HL-60 (cell line): ENCODE measurements at regions not wholly inside any gene's neighbourhood (a gene's known extent, or its start where the extent isn't known, plus 50 kb on each side); places are given as distances from the start of the nearest gene placed in this dataset.

ENCODE experiments used
- DNase-seq, 2 experiments: peaks; one replicate each; pipeline ENCODE4 v3.0.0-alpha.2; 2010 to 2020; ENCODE audit warnings: low read depth in 1 of 2, low spot score in 1 of 2
- H3K27ac ChIP-seq: fragments of 250-450 bp; sonication (Bioruptor Pico); replicated peaks from 2 replicates; pipeline ENCODE4 v1.5.1; 2020; ENCODE audit warnings: mild to moderate bottlenecking, moderate library complexity
- H3K27me3 ChIP-seq: fragments of 250-450 bp; sonication (Bioruptor Pico); 2 replicates; pipeline ENCODE4 v1.5.1; 2021; ENCODE audit warnings: mild to moderate bottlenecking, moderate library complexity; ENCODE audit not compliant: insufficient read depth, poor library complexity, severe bottlenecking
- H3K4me3 ChIP-seq: replicated peaks from 2 replicates; pipeline ENCODE4 v1.5.1; 2011; ENCODE audit warnings: mild to moderate bottlenecking, control low read depth, low read length; ENCODE audit not compliant: insufficient read depth
- GABPA ChIP-seq: IDR thresholded peaks from 2 replicates; pipeline ENCODE4 v1.6.1; 2012; ENCODE audit warnings: low read depth
- POLR2AphosphoS5 ChIP-seq: IDR thresholded peaks from 2 replicates; pipeline ENCODE4 v1.6.1; 2012; ENCODE audit warnings: low read depth
- SPI1 ChIP-seq: IDR thresholded peaks from 2 replicates; pipeline ENCODE4 v1.6.1; 2012; ENCODE audit warnings: low read depth, mild to moderate bottlenecking, borderline replicate concordance
- TF ChIP-seq, protein P1 (sequence below): IDR thresholded peaks from one replicate; pipeline ENCODE4 v1.5.1; 2011; ENCODE audit warnings: low read length, control low read depth, inconsistent platforms; ENCODE audit not compliant: insufficient read depth
- TF ChIP-seq, protein P2 (sequence below): IDR thresholded peaks from 2 replicates; pipeline ENCODE4 v1.6.1; 2012; ENCODE audit warnings: low read depth; ENCODE audit not compliant: insufficient replicate concordance

DNA sequence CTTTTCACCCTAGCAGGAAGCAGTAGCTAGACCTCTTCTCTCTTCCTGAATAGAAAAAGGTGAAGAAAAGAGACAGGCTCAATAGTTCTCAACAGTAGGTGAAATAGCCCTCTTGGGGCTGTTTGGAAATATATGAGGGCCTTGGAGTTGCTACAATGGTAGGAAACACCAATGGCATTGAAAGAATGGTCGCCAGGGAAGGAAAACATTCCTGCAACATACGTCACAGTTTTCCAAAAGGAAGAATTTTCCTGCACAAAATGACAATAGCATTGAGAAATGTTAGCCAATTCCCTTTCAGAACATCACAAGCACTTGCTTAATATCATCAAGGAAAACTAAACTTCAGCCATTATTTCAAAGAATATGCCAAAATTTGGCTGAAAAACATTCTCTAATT is 484.5 kb downstream of the IGSF11 start:
- no peak overlapping the region for H3K4me3 ChIP-seq
- DNase-seq, result no peak
- no peak overlapping the region for H3K27ac ChIP-seq
- no peaks in the 10 kb centered on the region for H3K27me3 ChIP-seq
- TF ChIP-seq GABPA, result no peak
- no peak for TF ChIP-seq POLR2AphosphoS5
- TF ChIP-seq, protein P1, sequence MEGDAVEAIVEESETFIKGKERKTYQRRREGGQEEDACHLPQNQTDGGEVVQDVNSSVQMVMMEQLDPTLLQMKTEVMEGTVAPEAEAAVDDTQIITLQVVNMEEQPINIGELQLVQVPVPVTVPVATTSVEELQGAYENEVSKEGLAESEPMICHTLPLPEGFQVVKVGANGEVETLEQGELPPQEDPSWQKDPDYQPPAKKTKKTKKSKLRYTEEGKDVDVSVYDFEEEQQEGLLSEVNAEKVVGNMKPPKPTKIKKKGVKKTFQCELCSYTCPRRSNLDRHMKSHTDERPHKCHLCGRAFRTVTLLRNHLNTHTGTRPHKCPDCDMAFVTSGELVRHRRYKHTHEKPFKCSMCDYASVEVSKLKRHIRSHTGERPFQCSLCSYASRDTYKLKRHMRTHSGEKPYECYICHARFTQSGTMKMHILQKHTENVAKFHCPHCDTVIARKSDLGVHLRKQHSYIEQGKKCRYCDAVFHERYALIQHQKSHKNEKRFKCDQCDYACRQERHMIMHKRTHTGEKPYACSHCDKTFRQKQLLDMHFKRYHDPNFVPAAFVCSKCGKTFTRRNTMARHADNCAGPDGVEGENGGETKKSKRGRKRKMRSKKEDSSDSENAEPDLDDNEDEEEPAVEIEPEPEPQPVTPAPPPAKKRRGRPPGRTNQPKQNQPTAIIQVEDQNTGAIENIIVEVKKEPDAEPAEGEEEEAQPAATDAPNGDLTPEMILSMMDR, result no peak
- no peak for TF ChIP-seq SPI1
- TF ChIP-seq, protein P2, sequence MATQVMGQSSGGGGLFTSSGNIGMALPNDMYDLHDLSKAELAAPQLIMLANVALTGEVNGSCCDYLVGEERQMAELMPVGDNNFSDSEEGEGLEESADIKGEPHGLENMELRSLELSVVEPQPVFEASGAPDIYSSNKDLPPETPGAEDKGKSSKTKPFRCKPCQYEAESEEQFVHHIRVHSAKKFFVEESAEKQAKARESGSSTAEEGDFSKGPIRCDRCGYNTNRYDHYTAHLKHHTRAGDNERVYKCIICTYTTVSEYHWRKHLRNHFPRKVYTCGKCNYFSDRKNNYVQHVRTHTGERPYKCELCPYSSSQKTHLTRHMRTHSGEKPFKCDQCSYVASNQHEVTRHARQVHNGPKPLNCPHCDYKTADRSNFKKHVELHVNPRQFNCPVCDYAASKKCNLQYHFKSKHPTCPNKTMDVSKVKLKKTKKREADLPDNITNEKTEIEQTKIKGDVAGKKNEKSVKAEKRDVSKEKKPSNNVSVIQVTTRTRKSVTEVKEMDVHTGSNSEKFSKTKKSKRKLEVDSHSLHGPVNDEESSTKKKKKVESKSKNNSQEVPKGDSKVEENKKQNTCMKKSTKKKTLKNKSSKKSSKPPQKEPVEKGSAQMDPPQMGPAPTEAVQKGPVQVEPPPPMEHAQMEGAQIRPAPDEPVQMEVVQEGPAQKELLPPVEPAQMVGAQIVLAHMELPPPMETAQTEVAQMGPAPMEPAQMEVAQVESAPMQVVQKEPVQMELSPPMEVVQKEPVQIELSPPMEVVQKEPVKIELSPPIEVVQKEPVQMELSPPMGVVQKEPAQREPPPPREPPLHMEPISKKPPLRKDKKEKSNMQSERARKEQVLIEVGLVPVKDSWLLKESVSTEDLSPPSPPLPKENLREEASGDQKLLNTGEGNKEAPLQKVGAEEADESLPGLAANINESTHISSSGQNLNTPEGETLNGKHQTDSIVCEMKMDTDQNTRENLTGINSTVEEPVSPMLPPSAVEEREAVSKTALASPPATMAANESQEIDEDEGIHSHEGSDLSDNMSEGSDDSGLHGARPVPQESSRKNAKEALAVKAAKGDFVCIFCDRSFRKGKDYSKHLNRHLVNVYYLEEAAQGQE, result no peak

DNA sequence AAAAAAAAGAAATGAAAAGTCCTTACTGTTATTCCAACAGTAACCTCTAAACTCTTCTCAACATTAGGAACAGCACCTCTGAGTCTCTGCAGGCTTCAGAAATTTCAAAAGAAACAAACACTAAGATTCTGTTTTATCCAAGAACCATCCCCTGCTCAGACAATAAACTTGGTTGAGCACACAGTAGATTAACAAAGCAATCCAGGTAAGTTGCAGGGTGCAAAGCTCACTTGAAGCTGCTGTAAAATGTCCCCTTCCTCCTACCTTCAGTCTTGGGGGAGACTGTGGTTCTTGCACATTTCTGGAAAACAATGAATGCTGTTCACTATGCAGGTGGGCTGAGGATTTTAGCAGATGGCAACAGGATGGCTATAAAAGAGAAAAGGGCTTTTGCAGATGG is 484.1 kb downstream of the IGSF11 start:
- no peaks in the 10 kb centered on the region for H3K27me3 ChIP-seq
- no peak overlapping the region for H3K4me3 ChIP-seq
- no peak overlapping the region for H3K27ac ChIP-seq
- TF ChIP-seq, protein P1, result no peak
- no peak for TF ChIP-seq POLR2AphosphoS5
- no peak for TF ChIP-seq SPI1
- TF ChIP-seq, protein P2, result no peak
- no peak for TF ChIP-seq GABPA
- DNase-seq, result no peak

DNA sequence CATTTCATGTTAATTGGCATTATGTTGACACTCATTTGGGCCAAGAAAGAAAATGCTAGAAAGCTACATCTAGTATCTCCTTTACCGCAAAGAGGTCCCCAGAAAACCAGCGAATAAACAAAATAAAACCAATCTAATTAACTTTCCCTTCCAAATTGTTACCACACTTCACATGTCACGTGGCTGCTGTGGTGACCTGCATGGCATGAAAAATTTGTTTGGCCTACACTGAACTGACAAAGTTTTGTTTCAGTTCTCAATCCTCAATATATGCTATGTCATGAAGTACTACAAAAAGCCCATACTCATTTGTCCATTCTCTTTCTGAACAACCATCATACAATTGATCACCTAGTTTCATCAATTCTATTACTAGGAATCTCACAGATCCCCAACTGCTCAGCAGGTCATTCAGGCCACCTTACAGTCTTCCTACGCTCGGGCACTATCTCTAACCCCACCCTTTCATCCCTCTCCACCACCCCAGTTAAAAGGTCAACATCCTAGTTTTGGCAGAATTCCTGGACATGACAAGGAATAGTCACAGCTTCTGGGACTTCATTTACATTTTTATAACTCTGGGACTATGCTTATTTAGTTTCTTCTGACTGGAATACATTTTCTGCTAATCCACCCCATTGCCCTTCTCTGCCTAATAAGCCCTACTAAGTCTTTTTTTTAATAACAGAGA is 480.4 kb downstream of the IGSF11 start:
- TF ChIP-seq, protein P1, result no peak
- TF ChIP-seq POLR2AphosphoS5 (no peak), GABPA (no peak), SPI1 (no peak)
- TF ChIP-seq, protein P2, result no peak
- Histone ChIP-seq H3K27ac (no peak overlapping the region), H3K4me3 (no peak overlapping the region), H3K27me3 (no peaks in the 10 kb centered on the region)
- DNase-seq, result no peak
